H1 (cell line): ENCODE measurements at regions not wholly inside any gene's neighbourhood (a gene's known extent, or its start where the extent isn't known, plus 50 kb on each side); places are given as distances from the start of the nearest gene placed in this dataset.

Experiments used
- EP300 ChIP-seq, 2 experiments: IDR thresholded peaks; 1 replicate in 1 of 2; 2 replicates in 1 of 2; pipeline ENCODE4 v1.6.1; 2011 to 2012; ENCODE audit warnings: low read depth in 2 of 2, low read length in 2 of 2, mild to moderate bottlenecking in 2 of 2, borderline replicate concordance in 1 of 2, inconsistent platforms in 1 of 2, moderate library complexity in 1 of 2
- TF ChIP-seq, protein P1 (sequence below): IDR thresholded peaks from 2 replicates; pipeline ENCODE4 v1.6.1; 2012; ENCODE audit warnings: low read length, inconsistent platforms

DNA sequence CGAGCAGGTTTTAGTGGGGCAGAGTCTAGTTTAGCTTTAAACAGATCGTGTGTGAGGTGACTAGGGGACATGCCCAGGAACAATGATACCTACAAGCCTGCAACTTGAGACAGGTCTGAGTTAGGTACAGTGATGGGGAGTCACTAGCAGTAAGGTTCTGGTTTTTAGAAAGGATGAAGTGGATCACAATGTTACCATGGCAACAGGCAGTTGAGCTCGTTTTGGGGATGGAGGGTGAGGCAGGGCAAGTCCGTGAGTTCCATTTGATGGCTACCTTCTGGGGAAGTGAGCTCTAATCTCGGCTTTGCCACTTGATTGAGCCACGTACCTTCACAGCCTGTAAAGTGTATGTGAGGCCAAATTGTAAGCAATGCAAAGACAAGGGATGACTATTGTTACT, 76.0 kb upstream of the GTF3A start (continued):
- no peak for TF ChIP-seq EP300 (IDR thresholded peaks at IDR 0.05; ENCODE audit: borderline replicate concordance in 1 of 2, low read depth in 2 of 2, low read length in 2 of 2)
- TF ChIP-seq, protein P1, sequence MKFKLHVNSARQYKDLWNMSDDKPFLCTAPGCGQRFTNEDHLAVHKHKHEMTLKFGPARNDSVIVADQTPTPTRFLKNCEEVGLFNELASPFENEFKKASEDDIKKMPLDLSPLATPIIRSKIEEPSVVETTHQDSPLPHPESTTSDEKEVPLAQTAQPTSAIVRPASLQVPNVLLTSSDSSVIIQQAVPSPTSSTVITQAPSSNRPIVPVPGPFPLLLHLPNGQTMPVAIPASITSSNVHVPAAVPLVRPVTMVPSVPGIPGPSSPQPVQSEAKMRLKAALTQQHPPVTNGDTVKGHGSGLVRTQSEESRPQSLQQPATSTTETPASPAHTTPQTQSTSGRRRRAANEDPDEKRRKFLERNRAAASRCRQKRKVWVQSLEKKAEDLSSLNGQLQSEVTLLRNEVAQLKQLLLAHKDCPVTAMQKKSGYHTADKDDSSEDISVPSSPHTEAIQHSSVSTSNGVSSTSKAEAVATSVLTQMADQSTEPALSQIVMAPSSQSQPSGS = no peak
